ENCODE measurements at regions not wholly inside any gene's neighbourhood (a gene's known extent, or its start where the extent isn't known, plus 50 kb on each side); places are given as distances from the start of the nearest gene placed in this dataset.
A peak's percentile ranks its signal among the peaks of the same experiment; 100 is the strongest.

- DNase-seq (ENCODE audit: low spot score), result no peak
These were observed 245.9 kb upstream of the FOXQ1 start for GRCh38 chr6:1065986-1066385.

- DNase-seq (ENCODE audit: low spot score), result no peak
These were observed 248.1 kb upstream of the FOXQ1 start for GRCh38 chr6:1063671-1064355.

- DNase-seq (ENCODE audit: low spot score), result no peak
These were observed 248.9 kb upstream of the FOXQ1 start for GRCh38 chr6:1062786-1063545.

- DNase-seq (ENCODE audit: low spot score), result no peak
These were observed 252.3 kb upstream of the FOXQ1 start for GRCh38 chr6:1059596-1059995.

- no peak for DNase-seq (ENCODE audit: low spot score)
These were observed 254.3 kb upstream of the FOXQ1 start for GRCh38 chr6:1057490-1058135.

- DNase-seq (ENCODE audit: low spot score), result no peak
These were observed 256.6 kb upstream of the FOXQ1 start for GRCh38 chr6:1055015-1055921.

GRCh38 chr6:1054653-1055014 lies 257.3 kb upstream of the FOXQ1 start:
- DNase-seq (ENCODE audit: low spot score), result no peak

- DNase-seq (ENCODE audit: low spot score), result no peak
These were observed 258.3 kb upstream of the FOXQ1 start for GRCh38 chr6:1053586-1053985.

- no peak for DNase-seq (ENCODE audit: low spot score)
These were observed 259.6 kb upstream of the FOXQ1 start for GRCh38 chr6:1052262-1052661.

GRCh38 chr6:1049900-1050299 lies 262.0 kb upstream of the FOXQ1 start:
- peak; percentile 79 for DNase-seq (ENCODE audit: low spot score)

- DNase-seq (ENCODE audit: low spot score), result no peak
These were observed 262.7 kb upstream of the FOXQ1 start for GRCh38 chr6:1049170-1049569.

- DNase-seq (ENCODE audit: low spot score), result no peak
These were observed 263.8 kb upstream of the FOXQ1 start for GRCh38 chr6:1047981-1048541.

- DNase-seq (ENCODE audit: low spot score), result no peak
These were observed 266.7 kb upstream of the FOXQ1 start for GRCh38 chr6:1045239-1045638.

- DNase-seq (ENCODE audit: low spot score), result no peak
These were observed 267.7 kb upstream of the FOXQ1 start for GRCh38 chr6:1044040-1044836.

GRCh38 chr6:1043458-1043836 lies 268.5 kb upstream of the FOXQ1 start:
- DNase-seq (ENCODE audit: low spot score), result no peak

GRCh38 chr6:1042583-1043457 lies 269.1 kb upstream of the FOXQ1 start:
- DNase-seq (ENCODE audit: low spot score), result no peak

- no peak for DNase-seq (ENCODE audit: low spot score)
These were observed 271.5 kb upstream of the FOXQ1 start for GRCh38 chr6:1040393-1040792.

GRCh38 chr6:1039746-1040145 lies 272.2 kb upstream of the FOXQ1 start:
- no peak for DNase-seq (ENCODE audit: low spot score)

- no peak for DNase-seq (ENCODE audit: low spot score)
These were observed 272.7 kb upstream of the FOXQ1 start for GRCh38 chr6:1039191-1039590.

Data from ureter (tissue), 1 donor.